Stimulated activated CD4-positive, alpha-beta T cell treated with anti-CD3 and anti-CD28 coated beads, Interleukin-4, amount 100 ng/mL, for 24 hours (primary cell): ENCODE measurements at regions not wholly inside any gene's neighbourhood (a gene's known extent, or its start where the extent isn't known, plus 50 kb on each side); places are given as distances from the start of the nearest gene placed in this dataset.

Experiments
- DNase-seq: peaks from one replicate; pipeline ENCODE4 v3.0.0-alpha.2; 2020

- DNase-seq: no peak
These were observed 133.4 kb downstream of the TM9SF2 start for GRCh38 chr13:99634672-99635071.

GRCh38 chr13:99630269-99630898 lies 129.1 kb downstream of the TM9SF2 start:
- DNase-seq: no peak

- no peak for DNase-seq
These were observed 128.4 kb downstream of the TM9SF2 start for GRCh38 chr13:99629641-99630040.

GRCh38 chr13:99628442-99628841 lies 127.2 kb downstream of the TM9SF2 start:
- no peak for DNase-seq

GRCh38 chr13:99626461-99627082 lies 125.3 kb downstream of the TM9SF2 start:
- DNase-seq: no peak

- no peak for DNase-seq
These were observed 123.8 kb downstream of the TM9SF2 start for GRCh38 chr13:99624936-99625540.

GRCh38 chr13:99620806-99621205 lies 119.5 kb downstream of the TM9SF2 start:
- no peak for DNase-seq

- no peak for DNase-seq
These were observed 117.9 kb downstream of the TM9SF2 start for GRCh38 chr13:99619207-99619606.

GRCh38 chr13:99617474-99618255 lies 116.4 kb downstream of the TM9SF2 start:
- DNase-seq: no peak

- DNase-seq: no peak
These were observed 113.2 kb downstream of the TM9SF2 start for GRCh38 chr13:99614465-99614885.
